ENCODE measurements at regions not wholly inside any gene's neighbourhood (a gene's known extent, or its start where the extent isn't known, plus 50 kb on each side); places are given as distances from the start of the nearest gene placed in this dataset.

GRCh38 chr12:60834372-60834771, 1238.5 kb downstream of the SLC16A7 start:
- no peaks in the 10 kb centered on the region for H3K27me3 Mint-ChIP-seq
- DNase-seq (ENCODE audit: extremely low spot score, unreplicated experiment): no peak
- no peaks in the 10 kb centered on the region for H3K36me3 Mint-ChIP-seq
- TF ChIP-seq, protein P1, sequence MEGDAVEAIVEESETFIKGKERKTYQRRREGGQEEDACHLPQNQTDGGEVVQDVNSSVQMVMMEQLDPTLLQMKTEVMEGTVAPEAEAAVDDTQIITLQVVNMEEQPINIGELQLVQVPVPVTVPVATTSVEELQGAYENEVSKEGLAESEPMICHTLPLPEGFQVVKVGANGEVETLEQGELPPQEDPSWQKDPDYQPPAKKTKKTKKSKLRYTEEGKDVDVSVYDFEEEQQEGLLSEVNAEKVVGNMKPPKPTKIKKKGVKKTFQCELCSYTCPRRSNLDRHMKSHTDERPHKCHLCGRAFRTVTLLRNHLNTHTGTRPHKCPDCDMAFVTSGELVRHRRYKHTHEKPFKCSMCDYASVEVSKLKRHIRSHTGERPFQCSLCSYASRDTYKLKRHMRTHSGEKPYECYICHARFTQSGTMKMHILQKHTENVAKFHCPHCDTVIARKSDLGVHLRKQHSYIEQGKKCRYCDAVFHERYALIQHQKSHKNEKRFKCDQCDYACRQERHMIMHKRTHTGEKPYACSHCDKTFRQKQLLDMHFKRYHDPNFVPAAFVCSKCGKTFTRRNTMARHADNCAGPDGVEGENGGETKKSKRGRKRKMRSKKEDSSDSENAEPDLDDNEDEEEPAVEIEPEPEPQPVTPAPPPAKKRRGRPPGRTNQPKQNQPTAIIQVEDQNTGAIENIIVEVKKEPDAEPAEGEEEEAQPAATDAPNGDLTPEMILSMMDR (conservative IDR thresholded peaks at IDR 0.05): no peak
- no peaks in the 10 kb centered on the region for H3K9me3 Mint-ChIP-seq
- no peaks in the 10 kb centered on the region for H3K4me1 Mint-ChIP-seq (ENCODE audit: unreplicated experiment)
- no peak overlapping the region for H3K27ac Mint-ChIP-seq
- no peak overlapping the region for H3K4me3 Mint-ChIP-seq

GRCh38 chr12:60834806-60835205, 1239.0 kb downstream of the SLC16A7 start:
- no peaks in the 10 kb centered on the region for H3K36me3 Mint-ChIP-seq
- H3K27me3 Mint-ChIP-seq: no peaks in the 10 kb centered on the region
- H3K9me3 Mint-ChIP-seq: no peaks in the 10 kb centered on the region
- no peak overlapping the region for H3K4me3 Mint-ChIP-seq
- TF ChIP-seq, protein P1 (conservative IDR thresholded peaks at IDR 0.05): no peak
- no peaks in the 10 kb centered on the region for H3K4me1 Mint-ChIP-seq (ENCODE audit: unreplicated experiment)
- DNase-seq (ENCODE audit: extremely low spot score, unreplicated experiment): no peak
- no peak overlapping the region for H3K27ac Mint-ChIP-seq

DNA sequence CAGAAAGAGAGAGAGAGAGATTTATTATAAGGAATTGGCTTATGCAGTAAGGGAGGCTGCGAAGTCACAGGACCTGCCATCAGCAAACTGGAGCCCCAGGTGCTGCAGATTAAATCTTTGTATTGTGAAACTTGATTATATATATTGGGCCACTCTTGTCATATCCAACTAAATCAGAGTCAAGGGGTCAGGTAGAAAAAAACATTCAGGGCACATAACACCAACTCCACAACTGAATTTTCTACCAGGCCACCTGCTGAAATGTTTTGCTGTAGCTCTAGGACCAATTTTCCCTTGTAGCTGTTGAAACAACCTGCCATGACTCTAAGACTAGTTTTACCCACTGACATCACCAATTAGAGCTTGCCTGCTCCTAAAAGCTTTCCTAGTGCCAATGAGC, 1240.8 kb downstream of the SLC16A7 start:
- H3K4me1 Mint-ChIP-seq (ENCODE audit: unreplicated experiment): no peaks in the 10 kb centered on the region
- H3K4me3 Mint-ChIP-seq: no peak overlapping the region
- no peak for DNase-seq (ENCODE audit: extremely low spot score, unreplicated experiment)
- no peaks in the 10 kb centered on the region for H3K36me3 Mint-ChIP-seq
- H3K27ac Mint-ChIP-seq: no peak overlapping the region
- no peaks in the 10 kb centered on the region for H3K27me3 Mint-ChIP-seq
- TF ChIP-seq, protein P1 (conservative IDR thresholded peaks at IDR 0.05): no peak
- H3K9me3 Mint-ChIP-seq: no peaks in the 10 kb centered on the region

DNA sequence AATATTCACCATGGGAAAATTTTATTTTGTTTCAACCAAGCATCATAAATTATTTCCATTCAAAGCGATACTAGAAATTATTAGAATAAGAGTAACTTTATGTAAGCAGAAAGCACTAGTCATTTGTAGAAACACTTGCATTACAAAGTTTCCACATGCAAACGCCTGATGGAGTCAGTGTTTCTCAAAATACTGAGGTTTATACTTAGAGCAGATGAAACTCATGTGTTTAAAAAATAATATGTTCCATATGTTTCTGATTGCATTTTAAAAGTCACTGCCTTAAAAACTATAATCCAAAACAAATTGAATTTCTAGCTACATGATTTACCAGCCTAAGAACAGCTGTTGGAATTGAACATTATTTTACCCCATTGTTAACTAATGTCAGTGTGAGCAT, 1246.4 kb downstream of the SLC16A7 start:
- Mint-ChIP-seq H3K4me1 (ENCODE audit: unreplicated experiment) (no peaks in the 10 kb centered on the region), H3K4me3 (no peak overlapping the region), H3K27me3 (no peaks in the 10 kb centered on the region), H3K36me3 (no peaks in the 10 kb centered on the region), H3K27ac (no peak overlapping the region), H3K9me3 (no peaks in the 10 kb centered on the region)
- TF ChIP-seq, protein P1 (conservative IDR thresholded peaks at IDR 0.05): no peak
- DNase-seq (ENCODE audit: extremely low spot score, unreplicated experiment): no peak

GRCh38 chr12:60844101-60844500, 1248.3 kb downstream of the SLC16A7 start:
- TF ChIP-seq, protein P1 (conservative IDR thresholded peaks at IDR 0.05): no peak
- Mint-ChIP-seq H3K9me3 (no peaks in the 10 kb centered on the region), H3K27me3 (no peaks in the 10 kb centered on the region), H3K27ac (no peak overlapping the region), H3K4me3 (no peak overlapping the region), H3K36me3 (no peaks in the 10 kb centered on the region), H3K4me1 (ENCODE audit: unreplicated experiment) (no peaks in the 10 kb centered on the region)
- no peak for DNase-seq (ENCODE audit: extremely low spot score, unreplicated experiment)

GRCh38 chr12:60844875-60845274, 1249.0 kb downstream of the SLC16A7 start:
- Mint-ChIP-seq H3K36me3 (no peaks in the 10 kb centered on the region), H3K27ac (no peak overlapping the region), H3K4me1 (ENCODE audit: unreplicated experiment) (no peaks in the 10 kb centered on the region), H3K4me3 (no peak overlapping the region), H3K27me3 (no peaks in the 10 kb centered on the region), H3K9me3 (no peaks in the 10 kb centered on the region)
- no peak for DNase-seq (ENCODE audit: extremely low spot score, unreplicated experiment)
- TF ChIP-seq, protein P1 (conservative IDR thresholded peaks at IDR 0.05): no peak
